Prostate gland (tissue), 2 donors: ENCODE measurements at regions not wholly inside any gene's neighbourhood (a gene's known extent, or its start where the extent isn't known, plus 50 kb on each side); places are given as distances from the start of the nearest gene placed in this dataset.

Experiments used
- DNase-seq: peaks from one replicate; pipeline ENCODE4 v3.0.0-alpha.2; 2019; ENCODE audit warnings: low spot score
- H3K27ac ChIP-seq, 2 donors: fragments of 200-600 bp; sonication (generic); 2 replicates each; pipeline ENCODE4 v1.5.1; 2017 to 2019
- H3K27me3 ChIP-seq: fragments of 200-600 bp; sonication (generic); replicated peaks from 2 replicates; pipeline ENCODE4 v1.5.1; 2019; ENCODE audit not compliant: insufficient read depth
- H3K36me3 ChIP-seq, 2 donors: fragments of 200-600 bp; sonication (generic); 1 replicate in 1 of 2; 2 replicates in 1 of 2; pipeline versions ENCODE4 v1.5.1 to v1.8.1; 2017 to 2019
- H3K4me1 ChIP-seq: fragments of 200-600 bp; sonication (generic); replicated peaks from 2 replicates; pipeline ENCODE4 v1.5.1; 2019
- H3K4me3 ChIP-seq, 2 donors: fragments of 200-600 bp; sonication (generic); 2 replicates each; pipeline ENCODE4 v1.5.1; 2017 to 2019
- H3K9me3 ChIP-seq: fragments of 200-600 bp; sonication (generic); 2 replicates; pipeline ENCODE4 v1.5.1; 2017
- CTCF ChIP-seq, 4 experiments: fragments of 200-600 bp in 2 of 4; fragments of 450-650 bp in 2 of 4; sonication (generic) in 2 of 4; IDR thresholded peaks; 1 replicate in 3 of 4; 2 replicates in 1 of 4; pipeline ENCODE4 v1.5.1; 2016 to 2019; ENCODE audit warnings: antibody characterized with exemption in 4 of 4, mild to moderate bottlenecking in 2 of 4, moderate library complexity in 2 of 4
- POLR2A ChIP-seq: fragments of 450-650 bp; IDR thresholded peaks from one replicate; pipeline ENCODE4 v1.6.1; 2016; ENCODE audit warnings: antibody characterized with exemption, mild to moderate bottlenecking
- POLR2AphosphoS5 ChIP-seq: sonication (generic); formaldehyde crosslinking; IDR thresholded peaks from one replicate; pipeline ENCODE4 v1.6.1; 2017; ENCODE audit warnings: antibody characterized with exemption
- WGBS: methylation state at CpG from one replicate; pipeline ENCODE4 v1.1.5; 2018; 5-methylcytosine and 5-hydroxymethylcytosine counted together
- intact Hi-C: fragments of 100-400 bp; cut with DNase I; formaldehyde crosslinking; loops from one replicate; pipeline ENCODE4 v1.14.2; 2022

GRCh38 chr2:157024129-157024528 is 233.4 kb upstream of the GALNT5 start:
- intact Hi-C loops = no loop called here
- no peak for TF ChIP-seq POLR2A
- no peak for TF ChIP-seq POLR2AphosphoS5
- TF ChIP-seq CTCF (IDR thresholded peaks at IDR 0.05) = no peak
- DNase-seq = no peak
- H3K4me1 ChIP-seq = no peaks in the 10 kb centered on the region
- no peaks in the 10 kb centered on the region for H3K9me3 ChIP-seq
- H3K27me3 ChIP-seq = no peaks in the 10 kb centered on the region
- no peak overlapping the region for H3K27ac ChIP-seq
- H3K4me3 ChIP-seq = no peak overlapping the region
- H3K36me3 ChIP-seq = no peaks in the 10 kb centered on the region
- 77% methylated on average over 5 of the region's 5 CpGs for whole genome bisulfite sequencing

GRCh38 chr2:157032017-157032416 is 225.5 kb upstream of the GALNT5 start:
- intact Hi-C loops = no loop called here
- H3K4me3 ChIP-seq = no peak overlapping the region
- H3K9me3 ChIP-seq = no peaks in the 10 kb centered on the region
- no peak overlapping the region for H3K27ac ChIP-seq
- H3K4me1 ChIP-seq = no peaks in the 10 kb centered on the region
- H3K27me3 ChIP-seq = no peaks in the 10 kb centered on the region
- no peaks in the 10 kb centered on the region for H3K36me3 ChIP-seq
- WGBS = 68% methylated on average over 2 of the region's 2 CpGs
- TF ChIP-seq POLR2A (no peak), POLR2AphosphoS5 (no peak), CTCF (IDR thresholded peaks at IDR 0.05) (no peak)
- no peak for DNase-seq

GRCh38 chr2:157036726-157037125 is 220.8 kb upstream of the GALNT5 start:
- no peak for TF ChIP-seq CTCF (IDR thresholded peaks at IDR 0.05)
- TF ChIP-seq POLR2A = no peak
- no peak for TF ChIP-seq POLR2AphosphoS5
- no peak overlapping the region for H3K27ac ChIP-seq
- H3K9me3 ChIP-seq = no peaks in the 10 kb centered on the region
- H3K36me3 ChIP-seq = no peaks in the 10 kb centered on the region
- 85% methylated on average over 2 of the region's 2 CpGs for WGBS
- no peaks in the 10 kb centered on the region for H3K4me1 ChIP-seq
- H3K4me3 ChIP-seq = no peak overlapping the region
- intact Hi-C loops = no loop called here
- no peak for DNase-seq
- H3K27me3 ChIP-seq = no peaks in the 10 kb centered on the region

- Histone ChIP-seq H3K9me3 (no peaks in the 10 kb centered on the region), H3K27me3 (no peaks in the 10 kb centered on the region), H3K4me3 (no peak overlapping the region), H3K36me3 (no peaks in the 10 kb centered on the region), H3K27ac (no peak overlapping the region), H3K4me1 (no peaks in the 10 kb centered on the region)
- TF ChIP-seq CTCF (IDR thresholded peaks at IDR 0.05) (no peak), POLR2A (no peak), POLR2AphosphoS5 (no peak)
- intact Hi-C loops = no loop called here
- DNase-seq = no peak
- WGBS = 67% methylated on average over 1 of the region's 1 CpG
These were observed 213.7 kb upstream of the GALNT5 start for GRCh38 chr2:157043786-157044185.

GRCh38 chr2:157046396-157046795 is 211.1 kb upstream of the GALNT5 start:
- no peaks in the 10 kb centered on the region for H3K4me1 ChIP-seq
- H3K9me3 ChIP-seq = no peaks in the 10 kb centered on the region
- WGBS = 95% methylated on average over 1 of the region's 1 CpG
- intact Hi-C loops = no loop called here
- H3K4me3 ChIP-seq = no peak overlapping the region
- no peak for TF ChIP-seq POLR2A
- TF ChIP-seq CTCF (IDR thresholded peaks at IDR 0.05) = no peak
- no peak for TF ChIP-seq POLR2AphosphoS5
- DNase-seq = no peak
- H3K27ac ChIP-seq = no peak overlapping the region
- H3K27me3 ChIP-seq = no peaks in the 10 kb centered on the region
- no peaks in the 10 kb centered on the region for H3K36me3 ChIP-seq
